ENCODE measurements at regions not wholly inside any gene's neighbourhood (a gene's known extent, or its start where the extent isn't known, plus 50 kb on each side); places are given as distances from the start of the nearest gene placed in this dataset.

GRCh38 chr13:70612881-70613280 lies 504.6 kb upstream of the KLHL1 start:
- H3K27ac ChIP-seq (ENCODE audit: low read length, poor library complexity, severe bottlenecking) = no peak overlapping the region
- H2BK5ac ChIP-seq (ENCODE audit: low read depth, low read length, poor library complexity, severe bottlenecking) = no peak overlapping the region
- WGBS = 92% methylated on average over 2 of the region's 2 CpGs
- H3K27me3 ChIP-seq (ENCODE audit: control insufficient read depth in 1 of 2, insufficient read depth in 1 of 2, low read length in 2 of 2) = no peaks in the 10 kb centered on the region
- H2BK12ac ChIP-seq (ENCODE audit: low read length in 2 of 2) = no peak overlapping the region
- no peaks in the 10 kb centered on the region for H3K4me1 ChIP-seq (ENCODE audit: control insufficient read depth, insufficient read depth, low read depth, low read length)
- no peaks in the 10 kb centered on the region for H3K9me3 ChIP-seq (ENCODE audit: control insufficient read depth, low read length)
- H3K4ac ChIP-seq (ENCODE audit: low read depth in 1 of 2, low read length in 2 of 2) = no peak overlapping the region
- H3K9ac ChIP-seq (ENCODE audit: low read length) = no peak overlapping the region
- H3K79me1 ChIP-seq (replicated peaks; ENCODE audit: low read length, poor library complexity, severe bottlenecking) = no peaks in the 10 kb centered on the region
- no peak for DNase-seq
- H3K4me2 ChIP-seq (ENCODE audit: low read length, poor library complexity, severe bottlenecking) = no peak overlapping the region
- no peak overlapping the region for H2BK120ac ChIP-seq (ENCODE audit: low read depth, low read length)
- H2BK15ac ChIP-seq (ENCODE audit: low read depth, poor library complexity, severe bottlenecking) = no peak overlapping the region
- no peak overlapping the region for H3K23ac ChIP-seq (ENCODE audit: low read length in 2 of 2)
- no peak overlapping the region for H4K91ac ChIP-seq (ENCODE audit: low read length)
- no peak overlapping the region for H2AK5ac ChIP-seq (ENCODE audit: low read length, severe bottlenecking)
- H2AFZ ChIP-seq (ENCODE audit: low read depth, low read length) = no peak overlapping the region
- H3K36me3 ChIP-seq (ENCODE audit: control insufficient read depth in 1 of 2, insufficient read depth in 2 of 2, low read depth in 1 of 2, low read length in 2 of 2) = no peaks in the 10 kb centered on the region
- no peak overlapping the region for H3K18ac ChIP-seq (ENCODE audit: low read depth in 1 of 2, low read length in 2 of 2)
- H3K14ac ChIP-seq (ENCODE audit: low read length in 2 of 2) = no peak overlapping the region
- H4K8ac ChIP-seq (ENCODE audit: low read length) = no peak overlapping the region
- no peak overlapping the region for H3K4me3 ChIP-seq (ENCODE audit: insufficient read depth in 1 of 2, low read depth in 1 of 2, low read length in 2 of 2)

DNA sequence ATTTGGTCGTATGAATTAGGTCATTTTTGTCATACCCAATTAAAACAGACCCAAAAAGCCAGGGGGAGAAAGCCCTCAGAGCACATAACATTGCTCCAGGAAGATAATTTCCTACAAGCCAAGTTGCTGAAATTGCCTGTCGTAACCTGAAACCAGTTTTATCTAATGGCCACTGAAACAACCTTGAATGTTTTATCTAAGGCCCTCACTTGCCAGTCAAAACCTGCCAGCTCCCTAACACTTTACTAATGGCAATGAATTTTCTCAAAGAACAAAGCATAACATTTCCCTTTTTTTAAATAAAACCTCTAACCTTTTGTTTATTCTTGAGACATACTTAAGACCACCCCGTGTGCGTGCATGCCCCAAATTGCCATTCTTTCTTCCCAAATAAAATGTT lies 496.2 kb upstream of the KLHL1 start:
- Histone ChIP-seq H2AFZ (ENCODE audit: low read depth, low read length) (no peak overlapping the region), H3K79me1 (replicated peaks; ENCODE audit: low read length, poor library complexity, severe bottlenecking) (no peaks in the 10 kb centered on the region), H3K9me3 (ENCODE audit: control insufficient read depth, low read length) (no peaks in the 10 kb centered on the region), H2AK5ac (ENCODE audit: low read length, severe bottlenecking) (no peak overlapping the region), H3K27me3 (ENCODE audit: control insufficient read depth in 1 of 2, insufficient read depth in 1 of 2, low read length in 2 of 2) (no peaks in the 10 kb centered on the region), H3K27ac (ENCODE audit: low read length, poor library complexity, severe bottlenecking) (no peak overlapping the region), H3K4me2 (ENCODE audit: low read length, poor library complexity, severe bottlenecking) (no peak overlapping the region), H2BK12ac (ENCODE audit: low read length in 2 of 2) (no peak overlapping the region), H3K9ac (ENCODE audit: low read length) (no peak overlapping the region), H2BK5ac (ENCODE audit: low read depth, low read length, poor library complexity, severe bottlenecking) (no peak overlapping the region), H3K23ac (ENCODE audit: low read length in 2 of 2) (no peak overlapping the region), H2BK15ac (ENCODE audit: low read depth, poor library complexity, severe bottlenecking) (no peak overlapping the region), H3K4ac (ENCODE audit: low read depth in 1 of 2, low read length in 2 of 2) (no peak overlapping the region), H3K36me3 (ENCODE audit: control insufficient read depth in 1 of 2, insufficient read depth in 2 of 2, low read depth in 1 of 2, low read length in 2 of 2) (no peaks in the 10 kb centered on the region), H3K18ac (ENCODE audit: low read depth in 1 of 2, low read length in 2 of 2) (no peak overlapping the region), H3K14ac (ENCODE audit: low read length in 2 of 2) (no peak overlapping the region), H4K8ac (ENCODE audit: low read length) (no peak overlapping the region), H3K4me1 (ENCODE audit: control insufficient read depth, insufficient read depth, low read depth, low read length) (no peaks in the 10 kb centered on the region), H4K91ac (ENCODE audit: low read length) (no peak overlapping the region), H2BK120ac (ENCODE audit: low read depth, low read length) (no peak overlapping the region), H3K4me3 (ENCODE audit: insufficient read depth in 1 of 2, low read depth in 1 of 2, low read length in 2 of 2) (no peak overlapping the region)
- no peak for DNase-seq
- WGBS = 87% methylated on average over 4 of the region's 4 CpGs

- Histone ChIP-seq H3K4ac (ENCODE audit: low read depth in 1 of 2, low read length in 2 of 2) (no peak overlapping the region), H4K8ac (ENCODE audit: low read length) (no peak overlapping the region), H3K18ac (ENCODE audit: low read depth in 1 of 2, low read length in 2 of 2) (no peak overlapping the region), H2BK5ac (ENCODE audit: low read depth, low read length, poor library complexity, severe bottlenecking) (no peak overlapping the region), H3K9ac (ENCODE audit: low read length) (no peak overlapping the region), H3K9me3 (ENCODE audit: control insufficient read depth, low read length) (no peaks in the 10 kb centered on the region), H2AK5ac (ENCODE audit: low read length, severe bottlenecking) (no peak overlapping the region), H3K79me1 (replicated peaks; ENCODE audit: low read length, poor library complexity, severe bottlenecking) (no peaks in the 10 kb centered on the region), H3K14ac (ENCODE audit: low read length in 2 of 2) (no peak overlapping the region), H3K27ac (ENCODE audit: low read length, poor library complexity, severe bottlenecking) (no peak overlapping the region), H4K91ac (ENCODE audit: low read length) (no peak overlapping the region), H3K4me1 (ENCODE audit: control insufficient read depth, insufficient read depth, low read depth, low read length) (no peaks in the 10 kb centered on the region), H2BK120ac (ENCODE audit: low read depth, low read length) (no peak overlapping the region), H3K36me3 (ENCODE audit: control insufficient read depth in 1 of 2, insufficient read depth in 2 of 2, low read depth in 1 of 2, low read length in 2 of 2) (no peaks in the 10 kb centered on the region), H2BK15ac (ENCODE audit: low read depth, poor library complexity, severe bottlenecking) (no peak overlapping the region), H2AFZ (ENCODE audit: low read depth, low read length) (no peak overlapping the region), H3K27me3 (ENCODE audit: control insufficient read depth in 1 of 2, insufficient read depth in 1 of 2, low read length in 2 of 2) (no peaks in the 10 kb centered on the region), H3K4me3 (ENCODE audit: insufficient read depth in 1 of 2, low read depth in 1 of 2, low read length in 2 of 2) (no peak overlapping the region), H2BK12ac (ENCODE audit: low read length in 2 of 2) (no peak overlapping the region), H3K23ac (ENCODE audit: low read length in 2 of 2) (no peak overlapping the region), H3K4me2 (ENCODE audit: low read length, poor library complexity, severe bottlenecking) (no peak overlapping the region)
- no peak for DNase-seq
- 100% methylated on average over 1 of the region's 3 CpGs for WGBS
Observed at GRCh38 chr13:70593716-70594115, 485.5 kb upstream of the KLHL1 start.

DNA sequence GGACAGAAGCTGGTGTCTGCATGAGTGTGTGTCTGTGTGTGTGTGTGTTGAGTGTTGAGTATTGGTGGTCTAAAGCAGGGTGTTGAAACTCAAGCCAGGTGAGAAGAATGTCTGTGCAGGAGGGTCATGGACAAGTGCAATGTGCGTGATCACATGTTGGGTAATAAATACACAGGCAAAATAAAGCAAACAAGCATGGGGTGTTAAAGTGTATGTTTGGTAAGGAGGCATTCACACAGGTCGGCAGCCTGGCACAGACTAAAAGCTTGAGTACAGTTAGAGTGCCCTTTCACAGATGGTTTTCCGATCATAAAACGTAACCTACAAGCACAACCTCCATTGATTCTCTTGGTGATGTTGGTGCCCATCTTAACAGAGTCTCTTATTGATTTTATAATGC lies 476.9 kb upstream of the KLHL1 start:
- no peaks in the 10 kb centered on the region for H3K9me3 ChIP-seq (ENCODE audit: control insufficient read depth, low read length)
- no peak overlapping the region for H3K18ac ChIP-seq (ENCODE audit: low read depth in 1 of 2, low read length in 2 of 2)
- no peak overlapping the region for H2BK5ac ChIP-seq (ENCODE audit: low read depth, low read length, poor library complexity, severe bottlenecking)
- H2BK12ac ChIP-seq (ENCODE audit: low read length in 2 of 2) = no peak overlapping the region
- no peak overlapping the region for H2AFZ ChIP-seq (ENCODE audit: low read depth, low read length)
- no peak overlapping the region for H3K9ac ChIP-seq (ENCODE audit: low read length)
- no peak overlapping the region for H3K14ac ChIP-seq (ENCODE audit: low read length in 2 of 2)
- no peaks in the 10 kb centered on the region for H3K79me1 ChIP-seq (replicated peaks; ENCODE audit: low read length, poor library complexity, severe bottlenecking)
- no peak for DNase-seq
- H4K8ac ChIP-seq (ENCODE audit: low read length) = no peak overlapping the region
- no peak overlapping the region for H2AK5ac ChIP-seq (ENCODE audit: low read length, severe bottlenecking)
- no peaks in the 10 kb centered on the region for H3K36me3 ChIP-seq (ENCODE audit: control insufficient read depth in 1 of 2, insufficient read depth in 2 of 2, low read depth in 1 of 2, low read length in 2 of 2)
- H3K27me3 ChIP-seq (ENCODE audit: control insufficient read depth in 1 of 2, insufficient read depth in 1 of 2, low read length in 2 of 2) = no peaks in the 10 kb centered on the region
- H4K91ac ChIP-seq (ENCODE audit: low read length) = no peak overlapping the region
- no peak overlapping the region for H3K4me3 ChIP-seq (ENCODE audit: insufficient read depth in 1 of 2, low read depth in 1 of 2, low read length in 2 of 2)
- no peaks in the 10 kb centered on the region for H3K4me1 ChIP-seq (ENCODE audit: control insufficient read depth, insufficient read depth, low read depth, low read length)
- 91% methylated on average over 4 of the region's 4 CpGs for WGBS
- no peak overlapping the region for H3K23ac ChIP-seq (ENCODE audit: low read length in 2 of 2)
- H2BK120ac ChIP-seq (ENCODE audit: low read depth, low read length) = no peak overlapping the region
- no peak overlapping the region for H3K27ac ChIP-seq (ENCODE audit: low read length, poor library complexity, severe bottlenecking)
- H3K4me2 ChIP-seq (ENCODE audit: low read length, poor library complexity, severe bottlenecking) = no peak overlapping the region
- H2BK15ac ChIP-seq (ENCODE audit: low read depth, poor library complexity, severe bottlenecking) = no peak overlapping the region
- H3K4ac ChIP-seq (ENCODE audit: low read depth in 1 of 2, low read length in 2 of 2) = no peak overlapping the region
